Keratinocyte (primary cell): ENCODE measurements at regions not wholly inside any gene's neighbourhood (a gene's known extent, or its start where the extent isn't known, plus 50 kb on each side); places are given as distances from the start of the nearest gene placed in this dataset.

ENCODE experiments used
- CTCF ChIP-seq, 3 experiments: IDR thresholded peaks in 1 of 3; conservative IDR thresholded peaks in 1 of 3; optimal IDR thresholded peaks in 1 of 3; 2 replicates in 2 of 3; 3 replicates in 1 of 3; pipeline versions ENCODE3 to v1.5.1; 2011; ENCODE audit warnings: low read length in 3 of 3, mild to moderate bottlenecking in 3 of 3, moderate library complexity in 2 of 3, control low read depth in 1 of 3, inconsistent platforms in 1 of 3; ENCODE audit not compliant: insufficient read depth in 2 of 3; ENCODE audit errors: extremely low read depth in 1 of 3
- EZH2 ChIP-seq: IDR thresholded peaks from one replicate; pipeline ENCODE4 v1.6.1; 2012; ENCODE audit warnings: inconsistent platforms, mild to moderate bottlenecking, low read length, moderate library complexity

- TF ChIP-seq CTCF (optimal IDR thresholded peaks at IDR 0.05 in 1 of 3, IDR thresholded peaks at IDR 0.05 in 1 of 3, conservative IDR thresholded peaks at IDR 0.05 in 1 of 3; ENCODE audit: extremely low read depth in 1 of 3, insufficient read depth in 2 of 3, low read length in 3 of 3) (no peak), EZH2 (no peak)
These were observed 168.1 kb upstream of the RMP24 start for GRCh38 chr18:35804377-35804776.
